MM.1S (cell line): ENCODE measurements at regions not wholly inside any gene's neighbourhood (a gene's known extent, or its start where the extent isn't known, plus 50 kb on each side); places are given as distances from the start of the nearest gene placed in this dataset.

Experiments
- DNase-seq: peaks from one replicate; pipeline ENCODE4 v3.0.0-alpha.2; 2015
- H2AFZ ChIP-seq: fragments of 300-600 bp; sonication (generic); 2 replicates; pipeline ENCODE4 v1.6.0; 2016; ENCODE audit warnings: antibody characterized with exemption, low read length
- H3F3A ChIP-seq: fragments of 300-600 bp; sonication (generic); 2 replicates; pipeline ENCODE4 v1.6.1; 2016; ENCODE audit warnings: mild to moderate bottlenecking, antibody characterized with exemption, low read length, moderate library complexity, mixed read lengths; ENCODE audit not compliant: insufficient read depth
- H3K27ac ChIP-seq: fragments of 300-600 bp; sonication (generic); 2 replicates; pipeline ENCODE4 v1.5.1; 2016; ENCODE audit warnings: mild to moderate bottlenecking, low read length
- H3K27me3 ChIP-seq: fragments of 300-600 bp; sonication (generic); replicated peaks from 2 replicates; pipeline ENCODE4 v1.6.0; 2016; ENCODE audit warnings: low read length; ENCODE audit not compliant: insufficient read depth
- H3K36me3 ChIP-seq: fragments of 300-600 bp; sonication (generic); replicated peaks from 2 replicates; pipeline ENCODE4 v1.6.1; 2016; ENCODE audit warnings: mild to moderate bottlenecking, low read length, mixed read lengths; ENCODE audit not compliant: insufficient read depth
- H3K4me1 ChIP-seq: fragments of 300-600 bp; sonication (generic); 2 replicates; pipeline ENCODE4 v1.6.1; 2016; ENCODE audit warnings: low read length, mixed read lengths
- H3K4me2 ChIP-seq: fragments of 300-600 bp; sonication (generic); 2 replicates; pipeline ENCODE4 v1.6.0; 2016; ENCODE audit warnings: low read depth, low read length
- H3K4me3 ChIP-seq: fragments of 300-600 bp; sonication (generic); 2 replicates; pipeline ENCODE4 v1.5.1; 2016; ENCODE audit warnings: low read length, mixed read lengths
- H3K79me2 ChIP-seq: fragments of 300-600 bp; sonication (generic); 2 replicates; pipeline ENCODE4 v1.6.1; 2016; ENCODE audit warnings: mixed run types, low read length, mixed read lengths
- H3K9ac ChIP-seq: fragments of 300-600 bp; sonication (generic); 2 replicates; pipeline ENCODE4 v1.6.1; 2016; ENCODE audit warnings: low read length, mixed read lengths
- H3K9me2 ChIP-seq: fragments of 300-600 bp; sonication (generic); replicated peaks from 2 replicates; pipeline ENCODE4 v1.6.1; 2016; ENCODE audit warnings: mild to moderate bottlenecking, low read length, mixed read lengths; ENCODE audit not compliant: insufficient read depth
- H3K9me3 ChIP-seq: fragments of 300-600 bp; sonication (generic); replicated peaks from 2 replicates; pipeline ENCODE4 v1.6.1; 2016; ENCODE audit warnings: mild to moderate bottlenecking, low read length, mixed read lengths; ENCODE audit not compliant: insufficient read depth
- H4K20me1 ChIP-seq: fragments of 300-600 bp; sonication (generic); 2 replicates; pipeline ENCODE4 v1.6.1; 2016; ENCODE audit warnings: mild to moderate bottlenecking, low read length, moderate library complexity, mixed read lengths; ENCODE audit not compliant: insufficient read depth
- EZH2 ChIP-seq: fragments of 300-600 bp; sonication (generic); optimal IDR thresholded peaks from 2 replicates; pipeline ENCODE3; 2017; ENCODE audit warnings: low read depth, mild to moderate bottlenecking, antibody characterized with exemption, low read length, mixed read lengths
- EZH2phosphoT487 ChIP-seq: fragments of 300-600 bp; sonication (generic); IDR thresholded peaks from 2 replicates; pipeline ENCODE4 v1.6.1; 2018; ENCODE audit warnings: antibody characterized with exemption, low read length
- TF ChIP-seq, protein P1 (sequence below): fragments of 300-600 bp; sonication (generic); IDR thresholded peaks from 2 replicates; pipeline ENCODE4 v1.5.1; 2016; ENCODE audit warnings: antibody characterized with exemption, low read length, mixed read lengths

DNA sequence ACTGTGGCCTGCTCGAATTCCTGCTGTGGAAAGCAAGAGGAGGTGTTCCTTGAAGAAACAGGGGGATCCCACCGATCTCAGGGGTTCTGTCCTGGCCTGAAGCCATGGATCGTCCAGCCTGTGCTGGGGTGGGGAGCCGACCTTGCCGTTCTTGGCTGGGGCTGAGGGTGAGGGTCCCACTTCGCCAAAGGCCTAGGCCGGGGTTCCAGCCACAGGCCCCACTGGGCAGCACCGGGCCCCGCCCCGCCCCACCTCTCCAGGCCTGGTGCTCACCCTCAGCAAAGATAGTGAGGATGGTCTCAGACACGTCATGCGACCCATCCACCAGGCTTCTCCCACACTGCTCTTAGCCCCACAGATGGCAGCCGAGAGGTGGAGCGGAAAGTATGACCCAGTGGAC lies 51.4 kb upstream of the ZNF716 start:
- Histone ChIP-seq H3K4me1 (no peaks in the 10 kb centered on the region), H3K9ac (no peak overlapping the region), H3K79me2 (no peaks in the 10 kb centered on the region), H3K36me3 (no peaks in the 10 kb centered on the region), H3K4me2 (no peak overlapping the region), H2AFZ (no peak overlapping the region), H3F3A (no peaks in the 10 kb centered on the region), H3K9me2 (no peaks in the 10 kb centered on the region), H3K4me3 (no peak overlapping the region), H3K27ac (no peak overlapping the region), H3K9me3 (no peaks in the 10 kb centered on the region), H3K27me3 (no peaks in the 10 kb centered on the region), H4K20me1 (no peaks in the 10 kb centered on the region)
- DNase-seq, result no peak
- TF ChIP-seq EZH2 (no peak), EZH2phosphoT487 (no peak)
- TF ChIP-seq, protein P1, sequence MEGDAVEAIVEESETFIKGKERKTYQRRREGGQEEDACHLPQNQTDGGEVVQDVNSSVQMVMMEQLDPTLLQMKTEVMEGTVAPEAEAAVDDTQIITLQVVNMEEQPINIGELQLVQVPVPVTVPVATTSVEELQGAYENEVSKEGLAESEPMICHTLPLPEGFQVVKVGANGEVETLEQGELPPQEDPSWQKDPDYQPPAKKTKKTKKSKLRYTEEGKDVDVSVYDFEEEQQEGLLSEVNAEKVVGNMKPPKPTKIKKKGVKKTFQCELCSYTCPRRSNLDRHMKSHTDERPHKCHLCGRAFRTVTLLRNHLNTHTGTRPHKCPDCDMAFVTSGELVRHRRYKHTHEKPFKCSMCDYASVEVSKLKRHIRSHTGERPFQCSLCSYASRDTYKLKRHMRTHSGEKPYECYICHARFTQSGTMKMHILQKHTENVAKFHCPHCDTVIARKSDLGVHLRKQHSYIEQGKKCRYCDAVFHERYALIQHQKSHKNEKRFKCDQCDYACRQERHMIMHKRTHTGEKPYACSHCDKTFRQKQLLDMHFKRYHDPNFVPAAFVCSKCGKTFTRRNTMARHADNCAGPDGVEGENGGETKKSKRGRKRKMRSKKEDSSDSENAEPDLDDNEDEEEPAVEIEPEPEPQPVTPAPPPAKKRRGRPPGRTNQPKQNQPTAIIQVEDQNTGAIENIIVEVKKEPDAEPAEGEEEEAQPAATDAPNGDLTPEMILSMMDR, result no peak

GRCh38 chr7:57399251-57399940 lies 50.6 kb upstream of the ZNF716 start:
- Histone ChIP-seq H3K9me3 (no peaks in the 10 kb centered on the region), H3K27ac (no peak overlapping the region)

DNA sequence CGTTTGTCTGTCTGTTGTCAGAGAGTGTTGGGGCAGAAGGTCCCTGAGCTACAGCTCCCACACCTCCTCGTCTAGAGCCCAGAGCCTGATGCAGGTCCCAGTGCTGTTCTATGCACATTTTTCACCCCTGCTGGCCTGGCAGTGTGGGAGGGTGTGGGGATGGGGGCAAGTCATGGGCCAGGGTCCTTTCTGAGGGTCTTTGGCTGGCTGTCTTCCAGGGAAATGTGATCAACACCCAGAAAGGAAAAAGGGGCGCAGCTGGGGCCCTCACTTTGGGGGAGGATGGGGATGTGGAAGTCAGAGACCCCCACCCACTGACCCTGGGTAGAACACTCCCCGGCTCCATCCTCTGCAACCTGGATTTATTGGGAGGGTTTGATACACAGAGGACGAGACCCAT lies 50.0 kb upstream of the ZNF716 start:
- Histone ChIP-seq H3K27me3 (no peaks in the 10 kb centered on the region), H3K4me1 (no peaks in the 10 kb centered on the region), H3K79me2 (no peaks in the 10 kb centered on the region), H3K36me3 (no peaks in the 10 kb centered on the region), H2AFZ (no peak overlapping the region), H3K4me2 (no peak overlapping the region), H3K9ac (no peak overlapping the region), H3K4me3 (no peak overlapping the region), H4K20me1 (no peaks in the 10 kb centered on the region), H3F3A (no peaks in the 10 kb centered on the region), H3K9me2 (no peaks in the 10 kb centered on the region), H3K9me3 (no peaks in the 10 kb centered on the region), H3K27ac (no peak overlapping the region)
- no peak for DNase-seq
- TF ChIP-seq EZH2phosphoT487 (no peak), EZH2 (no peak)
- TF ChIP-seq, protein P1, result no peak

More at GRCh38 chr7:57399251-57399940, 50.6 kb upstream of the ZNF716 start:
- Histone ChIP-seq H3K27me3 (no peaks in the 10 kb centered on the region), H3K36me3 (no peaks in the 10 kb centered on the region), H4K20me1 (no peaks in the 10 kb centered on the region), H2AFZ (no peak overlapping the region), H3F3A (no peaks in the 10 kb centered on the region), H3K4me1 (no peaks in the 10 kb centered on the region), H3K4me3 (no peak overlapping the region), H3K79me2 (no peaks in the 10 kb centered on the region), H3K9ac (no peak overlapping the region), H3K4me2 (no peak overlapping the region), H3K9me2 (no peaks in the 10 kb centered on the region)
- DNase-seq, result no peak
- TF ChIP-seq EZH2, result no peak
- TF ChIP-seq, protein P1, result no peak
- no peak for TF ChIP-seq EZH2phosphoT487
